ENCODE measurements at regions not wholly inside any gene's neighbourhood (a gene's known extent, or its start where the extent isn't known, plus 50 kb on each side); places are given as distances from the start of the nearest gene placed in this dataset.

- POLR2A ChIA-PET, result no interaction called here
- no peak for TF ChIP-seq CTCF (IDR thresholded peaks at IDR 0.05; ENCODE audit: control extremely low read depth, extremely low read depth, low read depth, missing control alignments)
- CTCF ChIA-PET, result no interaction called here
- DNase-seq (ENCODE audit: extremely low spot score), result no peak
Observed at GRCh38 chr4:64724689-64725088, 315.4 kb upstream of the TECRL start.

- no peak for DNase-seq (ENCODE audit: extremely low spot score)
- ChIA-PET POLR2A (no interaction called here), CTCF (interaction anchor here (1.2 kb wide), 1 partner anchor 15 kb away, joined by 3 read pairs; no protein-coding TSS in a partner anchor)
- no peak for TF ChIP-seq CTCF (IDR thresholded peaks at IDR 0.05; ENCODE audit: control extremely low read depth, extremely low read depth, low read depth, missing control alignments)
Observed at GRCh38 chr4:64721106-64721505, 311.9 kb upstream of the TECRL start.

- TF ChIP-seq CTCF (IDR thresholded peaks at IDR 0.05; ENCODE audit: control extremely low read depth, extremely low read depth, low read depth, missing control alignments), result no peak
- ChIA-PET CTCF (no interaction called here), POLR2A (no interaction called here)
- no peak for DNase-seq (ENCODE audit: extremely low spot score)
Observed at GRCh38 chr4:64718091-64718490, 308.8 kb upstream of the TECRL start.

GRCh38 chr4:64715741-64716140 lies 306.5 kb upstream of the TECRL start:
- no peak for DNase-seq (ENCODE audit: extremely low spot score)
- ChIA-PET CTCF (interaction anchor here (0.8 to 1.1 kb wide), 3 partner anchors 11 to 57 kb away, joined by 3 read pairs; no protein-coding TSS in a partner anchor), POLR2A (no interaction called here)
- TF ChIP-seq CTCF (IDR thresholded peaks at IDR 0.05; ENCODE audit: control extremely low read depth, extremely low read depth, low read depth, missing control alignments), result no peak

- peak; percentile 15 for DNase-seq (ENCODE audit: extremely low spot score)
- POLR2A ChIA-PET, result no interaction called here
- TF ChIP-seq CTCF (IDR thresholded peaks at IDR 0.05; ENCODE audit: control extremely low read depth, extremely low read depth, low read depth, missing control alignments), result peak; percentile 43
- CTCF ChIA-PET, result interaction anchor here (0.9 kb wide), 1 partner anchor 14 kb away, joined by 3 read pairs; no protein-coding TSS in a partner anchor
Observed at GRCh38 chr4:64713256-64713840, 304.1 kb upstream of the TECRL start.

GRCh38 chr4:64712590-64712989 lies 303.3 kb upstream of the TECRL start:
- DNase-seq (ENCODE audit: extremely low spot score), result no peak
- ChIA-PET POLR2A (no interaction called here), CTCF (no interaction called here)
- no peak for TF ChIP-seq CTCF (IDR thresholded peaks at IDR 0.05; ENCODE audit: control extremely low read depth, extremely low read depth, low read depth, missing control alignments)

Data from GM10248 (cell line).